ENCODE measurements at regions not wholly inside any gene's neighbourhood (a gene's known extent, or its start where the extent isn't known, plus 50 kb on each side); places are given as distances from the start of the nearest gene placed in this dataset.

GRCh38 chr1:98498651-98499050, 162.9 kb upstream of the SNX7 start:
- DNase-seq: no peak
- Histone ChIP-seq H3F3A (replicated peaks; ENCODE audit: insufficient read depth) (no peaks in the 10 kb centered on the region), H3K4me1 (ENCODE audit: control insufficient read depth in 1 of 2, insufficient read depth in 2 of 2, low read depth in 1 of 2, low read length in 1 of 2) (no peaks in the 10 kb centered on the region), H3K27me3 (ENCODE audit: insufficient read depth) (no peaks in the 10 kb centered on the region), H4K20me1 (ENCODE audit: insufficient read depth) (no peaks in the 10 kb centered on the region), H3K36me3 (replicated peaks in 1 of 2; ENCODE audit: control insufficient read depth in 1 of 2, insufficient read depth in 2 of 2, low read length in 1 of 2) (no peaks in the 10 kb centered on the region), H3K27ac (ENCODE audit: low read depth in 2 of 2, low read length in 1 of 2) (no peak overlapping the region), H3K4me3 (ENCODE audit: low read depth in 2 of 2, low read length in 1 of 2) (no peak overlapping the region), H3K9me2 (peaks cover 2% of the 10 kb centered on the region; the same call in 1 of the 2 replicates), H3K79me2 (ENCODE audit: insufficient read depth) (no peaks in the 10 kb centered on the region), H2AFZ (ENCODE audit: low read depth) (no peak overlapping the region), H3K9ac (no peak overlapping the region), H3K4me2 (no peak overlapping the region), H3K9me3 (no peaks in the 10 kb centered on the region)
- POLR2A ChIA-PET: no interaction called here
- CTCF ChIA-PET: interaction anchor here (0.9 kb wide), 1 partner anchor 30 kb away, joined by 4 read pairs; no protein-coding TSS in a partner anchor
- 35% methylated on average over 1 of the region's 1 CpG for WGBS (ENCODE audit: low lambda C conversion rate)
- no peak for TF ChIP-seq RAD21 (IDR thresholded peaks at IDR 0.05; ENCODE audit: low read length)
- no peak for TF ChIP-seq EZH2phosphoT487 (IDR thresholded peaks at IDR 0.05; ENCODE audit: borderline replicate concordance, low read depth)
- no peak for TF ChIP-seq FOSL2 (IDR thresholded peaks at IDR 0.05; ENCODE audit: borderline replicate concordance, low read depth)
- TF ChIP-seq REST (IDR thresholded peaks at IDR 0.05; ENCODE audit: low read depth, low read length): no peak
- TF ChIP-seq, protein P1, sequence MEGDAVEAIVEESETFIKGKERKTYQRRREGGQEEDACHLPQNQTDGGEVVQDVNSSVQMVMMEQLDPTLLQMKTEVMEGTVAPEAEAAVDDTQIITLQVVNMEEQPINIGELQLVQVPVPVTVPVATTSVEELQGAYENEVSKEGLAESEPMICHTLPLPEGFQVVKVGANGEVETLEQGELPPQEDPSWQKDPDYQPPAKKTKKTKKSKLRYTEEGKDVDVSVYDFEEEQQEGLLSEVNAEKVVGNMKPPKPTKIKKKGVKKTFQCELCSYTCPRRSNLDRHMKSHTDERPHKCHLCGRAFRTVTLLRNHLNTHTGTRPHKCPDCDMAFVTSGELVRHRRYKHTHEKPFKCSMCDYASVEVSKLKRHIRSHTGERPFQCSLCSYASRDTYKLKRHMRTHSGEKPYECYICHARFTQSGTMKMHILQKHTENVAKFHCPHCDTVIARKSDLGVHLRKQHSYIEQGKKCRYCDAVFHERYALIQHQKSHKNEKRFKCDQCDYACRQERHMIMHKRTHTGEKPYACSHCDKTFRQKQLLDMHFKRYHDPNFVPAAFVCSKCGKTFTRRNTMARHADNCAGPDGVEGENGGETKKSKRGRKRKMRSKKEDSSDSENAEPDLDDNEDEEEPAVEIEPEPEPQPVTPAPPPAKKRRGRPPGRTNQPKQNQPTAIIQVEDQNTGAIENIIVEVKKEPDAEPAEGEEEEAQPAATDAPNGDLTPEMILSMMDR (IDR thresholded peaks at IDR 0.05): no peak
- TF ChIP-seq ELF1 (IDR thresholded peaks at IDR 0.05): no peak
- no peak for TF ChIP-seq EP300 (IDR thresholded peaks at IDR 0.05; ENCODE audit: borderline replicate concordance in 1 of 2, low read depth in 1 of 2, low read length in 1 of 2)
- no peak for TF ChIP-seq YY1 (IDR thresholded peaks at IDR 0.05; ENCODE audit: low read depth)
- TF ChIP-seq SMC3 (IDR thresholded peaks at IDR 0.05; ENCODE audit: low read depth, low read length): no peak
- TF ChIP-seq POLR2AphosphoS5 (IDR thresholded peaks at IDR 0.05; ENCODE audit: low read depth, low read length): no peak
- TF ChIP-seq, protein P2, sequence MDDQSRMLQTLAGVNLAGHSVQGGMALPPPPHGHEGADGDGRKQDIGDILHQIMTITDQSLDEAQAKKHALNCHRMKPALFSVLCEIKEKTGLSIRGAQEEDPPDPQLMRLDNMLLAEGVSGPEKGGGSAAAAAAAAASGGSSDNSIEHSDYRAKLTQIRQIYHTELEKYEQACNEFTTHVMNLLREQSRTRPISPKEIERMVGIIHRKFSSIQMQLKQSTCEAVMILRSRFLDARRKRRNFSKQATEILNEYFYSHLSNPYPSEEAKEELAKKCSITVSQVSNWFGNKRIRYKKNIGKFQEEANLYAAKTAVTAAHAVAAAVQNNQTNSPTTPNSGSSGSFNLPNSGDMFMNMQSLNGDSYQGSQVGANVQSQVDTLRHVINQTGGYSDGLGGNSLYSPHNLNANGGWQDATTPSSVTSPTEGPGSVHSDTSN (IDR thresholded peaks at IDR 0.05): no peak
- TF ChIP-seq SIN3A (IDR thresholded peaks at IDR 0.05; ENCODE audit: borderline replicate concordance, low read depth, low read length): no peak
